Amygdala (tissue), 56 donors: ENCODE measurements at regions not wholly inside any gene's neighbourhood (a gene's known extent, or its start where the extent isn't known, plus 50 kb on each side); places are given as distances from the start of the nearest gene placed in this dataset.
"Not testable (repeated sequence)": the region's sequence is repeated elsewhere in the genome, so short reads cannot be mapped to it uniquely, and the experiment has no call there.

Experiments
- DNase-seq, 56 donors: peaks; one replicate each; lab custom pipeline; 2025; lab: John Stamatoyannopoulos, UW

DNA sequence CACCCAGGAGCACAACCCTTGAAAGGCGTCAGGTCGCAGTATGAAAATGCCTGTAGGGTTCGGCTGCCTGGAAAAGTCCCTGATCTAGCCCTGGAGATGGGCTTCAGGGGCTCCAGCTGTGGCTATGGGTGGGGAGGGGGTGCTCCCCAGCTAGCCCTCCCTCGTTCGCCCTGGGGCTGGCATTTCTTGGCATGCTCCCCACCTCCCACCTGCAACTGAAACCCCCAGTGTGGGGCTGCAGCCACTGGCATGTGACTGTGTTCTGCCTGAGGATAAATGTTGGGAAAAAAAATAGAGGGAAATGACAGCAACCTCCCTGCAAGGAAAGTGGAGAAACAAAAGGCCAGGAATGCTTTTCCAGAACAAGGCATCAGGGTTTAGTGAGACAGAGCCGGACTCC, 109.2 kb downstream of the COPS8 start:
- no peak for DNase-seq

- DNase-seq, result no peak
Observed at GRCh38 chr2:237195396-237196120, 109.9 kb downstream of the COPS8 start.

DNA sequence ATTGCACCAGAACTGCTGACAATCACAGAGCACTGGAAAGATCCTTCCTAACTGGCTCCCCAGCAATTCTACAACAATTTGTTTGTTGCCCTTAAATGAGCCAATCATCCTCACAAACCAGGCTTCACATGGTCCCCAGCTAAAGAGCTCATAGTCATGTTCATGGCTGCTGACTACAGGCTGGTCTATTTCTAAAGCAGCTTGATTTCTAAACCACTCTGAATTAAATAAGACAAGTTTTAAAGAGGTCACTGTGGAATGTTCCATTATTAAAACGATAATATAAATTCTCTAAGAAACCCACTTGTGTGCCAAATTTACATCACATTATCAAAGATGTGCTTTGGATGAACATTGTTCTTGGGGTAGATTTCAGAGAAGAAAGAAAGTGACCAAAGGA, 110.7 kb downstream of the COPS8 start:
- DNase-seq, result no peak

- no peak for DNase-seq
Observed at GRCh38 chr2:237196866-237197618, 111.4 kb downstream of the COPS8 start.

DNA sequence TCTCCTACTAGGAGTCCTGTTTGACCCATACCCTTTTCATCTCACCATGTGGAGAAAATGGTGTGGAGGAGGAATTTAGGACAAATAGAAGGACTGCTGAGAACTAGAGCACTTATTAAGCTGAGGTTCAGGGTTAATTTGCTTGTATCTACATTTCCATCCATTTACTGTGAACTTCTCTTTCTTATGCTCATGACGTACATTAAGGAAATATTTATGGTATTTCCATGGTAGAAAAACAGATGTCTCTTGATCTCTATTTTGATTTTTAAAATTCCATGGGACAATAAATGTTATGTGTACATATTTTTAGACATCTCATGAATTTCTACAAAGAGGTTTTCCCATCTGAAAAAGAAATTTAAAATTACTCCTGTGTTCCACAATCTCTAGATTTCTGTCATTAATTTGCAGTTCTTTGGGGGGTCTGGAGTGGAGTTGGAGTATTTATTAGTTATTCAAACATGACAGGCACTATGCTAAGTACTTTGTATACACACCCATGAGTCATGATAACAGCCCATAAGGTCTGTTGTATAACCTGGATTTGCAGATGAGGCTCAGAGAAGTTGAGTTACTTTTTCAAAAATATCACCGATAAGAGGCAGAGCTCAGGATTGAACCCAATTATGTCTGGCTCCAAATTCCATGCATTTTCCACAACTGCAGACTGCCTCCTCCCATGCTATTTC, 112.6 kb downstream of the COPS8 start:
- no peak for DNase-seq

DNA sequence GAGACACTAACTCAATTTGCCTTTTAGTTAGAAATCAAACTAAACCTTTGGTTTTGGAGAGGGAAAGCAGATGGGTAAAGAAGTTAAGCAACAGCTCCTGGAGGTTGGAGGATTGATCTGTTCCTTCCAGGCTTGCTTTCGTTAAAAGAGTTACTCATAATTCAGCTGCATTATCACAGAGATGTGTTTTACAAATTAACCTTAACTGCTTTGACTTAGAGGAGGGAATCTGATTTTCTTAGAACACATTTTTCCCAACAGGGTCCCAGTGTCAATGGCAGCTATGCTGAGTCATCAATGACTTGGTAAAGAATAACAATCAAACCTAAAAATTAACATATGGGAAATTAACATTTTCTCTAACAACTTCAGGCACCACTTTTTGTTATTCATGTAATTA, 113.4 kb downstream of the COPS8 start:
- DNase-seq, result no peak

DNA sequence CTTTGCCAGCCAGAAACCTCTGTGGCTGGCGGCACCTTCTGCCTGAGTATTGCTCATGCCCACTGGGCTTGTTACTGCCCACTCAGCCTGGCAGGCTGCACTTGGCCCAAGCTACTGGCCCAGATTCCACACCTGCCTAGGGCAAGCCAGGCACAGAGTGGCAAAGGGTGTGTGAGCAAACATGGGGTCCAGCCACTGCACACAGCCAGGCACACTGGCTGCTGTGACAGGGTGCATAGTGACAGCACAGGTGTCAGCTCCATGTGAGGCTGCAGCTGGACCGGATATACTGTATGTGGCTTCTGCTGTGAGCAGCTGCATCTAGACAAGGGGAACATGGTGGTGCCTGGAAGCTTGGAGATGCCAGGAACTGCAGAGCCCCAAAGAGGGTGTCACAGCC, 113.9 kb downstream of the COPS8 start:
- no peak for DNase-seq

DNA sequence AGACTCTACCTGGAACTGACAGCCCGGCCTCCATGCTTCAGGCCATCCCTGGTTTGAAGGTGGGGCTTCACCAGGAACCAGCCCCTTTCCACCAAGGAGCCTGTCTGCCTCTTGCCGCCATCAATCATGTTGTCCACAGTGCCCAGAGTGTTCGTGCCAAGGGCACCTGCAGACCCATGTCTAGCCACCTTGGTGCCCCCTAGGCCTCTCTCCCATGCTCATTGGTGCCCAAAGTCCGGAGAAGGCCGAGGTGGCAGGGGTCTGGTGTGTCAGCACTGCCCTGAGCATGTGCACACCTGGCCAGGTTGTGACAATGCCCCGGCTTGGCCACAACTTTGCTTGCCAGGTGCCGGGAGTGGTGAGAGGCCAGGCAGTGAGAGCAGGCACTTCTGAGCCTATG, 114.8 kb downstream of the COPS8 start:
- DNase-seq, result no peak

- no peak for DNase-seq
Observed at GRCh38 chr2:237201461-237202287, 116.0 kb downstream of the COPS8 start.

GRCh38 chr2:237202288-237203030, 116.8 kb downstream of the COPS8 start:
- no peak for DNase-seq

DNA sequence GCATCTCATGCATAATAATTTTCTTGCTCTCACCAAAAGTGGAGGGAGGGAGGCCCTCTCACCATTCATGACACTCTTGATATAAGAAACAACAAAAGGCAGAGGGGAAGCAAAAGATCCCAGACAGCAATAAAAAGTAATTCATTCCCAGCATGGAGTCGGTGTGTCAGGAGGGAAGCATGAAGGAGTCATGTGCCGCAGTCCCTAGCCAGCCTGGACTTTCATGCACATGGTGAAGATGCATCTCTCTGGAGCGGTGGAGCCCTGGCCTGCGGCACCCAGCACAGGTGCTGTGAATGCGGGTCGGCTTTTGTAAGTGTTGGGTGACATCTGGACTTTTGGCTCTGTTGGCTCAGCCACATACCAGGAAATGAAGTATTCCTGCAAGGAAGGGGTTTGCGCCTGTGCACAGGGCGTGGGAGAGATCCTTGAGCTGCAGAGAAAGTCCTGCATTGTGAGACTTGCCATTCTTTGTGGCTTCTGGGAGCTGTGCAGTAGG, 119.4 kb downstream of the COPS8 start:
- DNase-seq, result no peak

- DNase-seq, result no peak
Observed at GRCh38 chr2:237205561-237205971, 119.9 kb downstream of the COPS8 start.

GRCh38 chr2:237207646-237208045, 122.0 kb downstream of the COPS8 start:
- DNase-seq, result no peak

GRCh38 chr2:237208373-237209260, 122.9 kb downstream of the COPS8 start:
- DNase-seq, result no peak

DNA sequence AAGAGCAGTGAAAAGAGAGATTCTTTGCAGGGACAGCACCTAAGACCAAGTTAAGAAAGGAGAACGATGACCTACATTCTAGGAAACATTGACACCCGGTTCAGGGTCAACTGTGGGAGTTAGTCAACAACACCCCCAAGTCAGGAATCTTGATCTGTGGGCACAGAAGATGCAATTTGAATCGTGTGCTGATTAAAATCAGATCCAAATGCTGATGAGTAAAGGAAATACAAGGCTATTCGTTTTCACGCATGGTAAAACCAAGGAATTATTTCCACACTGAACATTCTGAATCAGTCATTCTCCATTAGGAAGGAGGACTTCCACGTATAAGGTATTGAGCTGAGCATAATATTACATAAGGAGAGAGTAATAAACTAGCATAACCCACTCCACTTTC, 124.2 kb downstream of the COPS8 start:
- no peak for DNase-seq

GRCh38 chr2:237210297-237210696, 124.6 kb downstream of the COPS8 start:
- no peak for DNase-seq

GRCh38 chr2:237210763-237211162, 125.1 kb downstream of the COPS8 start:
- no peak for DNase-seq

- not testable (repeated sequence) for DNase-seq
Observed at GRCh38 chr2:237212356-237213279, 126.9 kb downstream of the COPS8 start.
